ENCODE measurements at regions not wholly inside any gene's neighbourhood (a gene's known extent, or its start where the extent isn't known, plus 50 kb on each side); places are given as distances from the start of the nearest gene placed in this dataset.

- no peak for TF ChIP-seq CTCF (IDR thresholded peaks at IDR 0.05)
- no peak for TF ChIP-seq EZH2 (IDR thresholded peaks at IDR 0.05; ENCODE audit: borderline replicate concordance, insufficient read depth, low read depth, low read length, poor library complexity, severe bottlenecking)
Observed at GRCh38 chr2:16148632-16149348, 208.4 kb downstream of the MYCN start.

Data from B cell (primary cell).